CD4-positive, alpha-beta T cell treated with Interleukin-12 subunit alpha and Interleukin-12 subunit beta, for 1 hour (primary cell): ENCODE measurements at regions not wholly inside any gene's neighbourhood (a gene's known extent, or its start where the extent isn't known, plus 50 kb on each side); places are given as distances from the start of the nearest gene placed in this dataset.

Experiments
- DNase-seq: peaks from one replicate; pipeline ENCODE4 v3.0.0-alpha.2; 2020

- DNase-seq: no peak
Measured at GRCh38 chr9:14424983-14425382, 111.0 kb upstream of the NFIB start.

- DNase-seq: no peak
Measured at GRCh38 chr9:14424289-14424688, 110.3 kb upstream of the NFIB start.

- DNase-seq: no peak
Measured at GRCh38 chr9:14423815-14424261, 109.9 kb upstream of the NFIB start.

- DNase-seq: no peak
Measured at GRCh38 chr9:14421291-14421690, 107.3 kb upstream of the NFIB start.

GRCh38 chr9:14418941-14419937, 105.3 kb upstream of the NFIB start:
- no peak for DNase-seq

- no peak for DNase-seq
Measured at GRCh38 chr9:14418301-14418940, 104.5 kb upstream of the NFIB start.

GRCh38 chr9:14417237-14417636, 103.3 kb upstream of the NFIB start:
- DNase-seq: no peak

GRCh38 chr9:14415947-14416346, 102.0 kb upstream of the NFIB start:
- no peak for DNase-seq

GRCh38 chr9:14413812-14414211, 99.9 kb upstream of the NFIB start:
- no peak for DNase-seq

- DNase-seq: no peak
Measured at GRCh38 chr9:14412775-14413174, 98.8 kb upstream of the NFIB start.

- DNase-seq: no peak
Measured at GRCh38 chr9:14406463-14406862, 92.5 kb upstream of the NFIB start.

- DNase-seq: no peak
Measured at GRCh38 chr9:14405176-14405706, 91.3 kb upstream of the NFIB start.

GRCh38 chr9:14403081-14403480, 89.1 kb upstream of the NFIB start:
- no peak for DNase-seq

GRCh38 chr9:14402583-14402982, 88.6 kb upstream of the NFIB start:
- no peak for DNase-seq

GRCh38 chr9:14401911-14402310, 88.0 kb upstream of the NFIB start:
- DNase-seq: no peak

GRCh38 chr9:14400658-14400995, 86.7 kb upstream of the NFIB start:
- DNase-seq: no peak

GRCh38 chr9:14399756-14400657, 86.1 kb upstream of the NFIB start:
- DNase-seq: no peak

- DNase-seq: no peak
Measured at GRCh38 chr9:14398473-14398872, 84.5 kb upstream of the NFIB start.

GRCh38 chr9:14396171-14396570, 82.2 kb upstream of the NFIB start:
- DNase-seq: no peak

- DNase-seq: no peak
Measured at GRCh38 chr9:14395317-14396082, 81.6 kb upstream of the NFIB start.

GRCh38 chr9:14393418-14393817, 79.5 kb upstream of the NFIB start:
- DNase-seq: no peak

GRCh38 chr9:14391620-14392019, 77.7 kb upstream of the NFIB start:
- no peak for DNase-seq
